Mammary epithelial cell (primary cell): ENCODE measurements at regions not wholly inside any gene's neighbourhood (a gene's known extent, or its start where the extent isn't known, plus 50 kb on each side); places are given as distances from the start of the nearest gene placed in this dataset.

Experiments used
- EZH2 ChIP-seq: IDR thresholded peaks from 2 replicates; pipeline ENCODE4 v1.6.1; 2012; ENCODE audit warnings: low read length, inconsistent platforms, borderline replicate concordance
- TF ChIP-seq, protein P1 (sequence below), 2 donors: IDR thresholded peaks in 1 of 2; conservative IDR thresholded peaks in 1 of 2; 2 replicates each; pipeline ENCODE4 v1.5.1; 2011 to 2012; ENCODE audit warnings: inconsistent platforms in 2 of 2, low read length in 2 of 2, mild to moderate bottlenecking in 2 of 2, control low read depth in 1 of 2, low read depth in 1 of 2; ENCODE audit not compliant: insufficient read depth in 1 of 2; ENCODE audit errors: extremely low read depth in 1 of 2

GRCh38 chr12:13692332-13692731 lies 289.1 kb downstream of the GRIN2B start:
- TF ChIP-seq, protein P1, sequence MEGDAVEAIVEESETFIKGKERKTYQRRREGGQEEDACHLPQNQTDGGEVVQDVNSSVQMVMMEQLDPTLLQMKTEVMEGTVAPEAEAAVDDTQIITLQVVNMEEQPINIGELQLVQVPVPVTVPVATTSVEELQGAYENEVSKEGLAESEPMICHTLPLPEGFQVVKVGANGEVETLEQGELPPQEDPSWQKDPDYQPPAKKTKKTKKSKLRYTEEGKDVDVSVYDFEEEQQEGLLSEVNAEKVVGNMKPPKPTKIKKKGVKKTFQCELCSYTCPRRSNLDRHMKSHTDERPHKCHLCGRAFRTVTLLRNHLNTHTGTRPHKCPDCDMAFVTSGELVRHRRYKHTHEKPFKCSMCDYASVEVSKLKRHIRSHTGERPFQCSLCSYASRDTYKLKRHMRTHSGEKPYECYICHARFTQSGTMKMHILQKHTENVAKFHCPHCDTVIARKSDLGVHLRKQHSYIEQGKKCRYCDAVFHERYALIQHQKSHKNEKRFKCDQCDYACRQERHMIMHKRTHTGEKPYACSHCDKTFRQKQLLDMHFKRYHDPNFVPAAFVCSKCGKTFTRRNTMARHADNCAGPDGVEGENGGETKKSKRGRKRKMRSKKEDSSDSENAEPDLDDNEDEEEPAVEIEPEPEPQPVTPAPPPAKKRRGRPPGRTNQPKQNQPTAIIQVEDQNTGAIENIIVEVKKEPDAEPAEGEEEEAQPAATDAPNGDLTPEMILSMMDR (conservative IDR thresholded peaks at IDR 0.05 in 1 of 2, IDR thresholded peaks at IDR 0.05 in 1 of 2; ENCODE audit: extremely low read depth in 1 of 2, insufficient read depth in 1 of 2, low read depth in 1 of 2, low read length in 2 of 2) = no peak
- no peak for TF ChIP-seq EZH2
